SKM-1 treated with dmso at 0.1 percent for 144 hours (cell line): ENCODE measurements at regions not wholly inside any gene's neighbourhood (a gene's known extent, or its start where the extent isn't known, plus 50 kb on each side); places are given as distances from the start of the nearest gene placed in this dataset.
"Not testable (repeated sequence)": the region's sequence is repeated elsewhere in the genome, so short reads cannot be mapped to it uniquely, and the experiment has no call there.

Experiments used
- DNase-seq: peaks from one replicate; lab custom pipeline; 2025; ENCODE audit not compliant: unreplicated experiment; lab: John Stamatoyannopoulos, UW

- not testable (repeated sequence) for DNase-seq
Measured at GRCh38 chrX:40788698-40789097, 53.4 kb upstream of the MED14 start.

GRCh38 chrX:40792433-40792832 is 57.1 kb upstream of the MED14 start:
- DNase-seq = no peak

- not testable (repeated sequence) for DNase-seq
Measured at GRCh38 chrX:40794829-40795130, 59.4 kb upstream of the MED14 start.

GRCh38 chrX:40799745-40800144 is 64.4 kb upstream of the MED14 start:
- not testable (repeated sequence) for DNase-seq

- DNase-seq = no peak
Measured at GRCh38 chrX:40805404-40805803, 70.1 kb upstream of the MED14 start.

GRCh38 chrX:40806513-40807220 is 71.3 kb upstream of the MED14 start:
- DNase-seq = no peak

GRCh38 chrX:40807384-40807783 is 72.0 kb upstream of the MED14 start:
- no peak for DNase-seq

GRCh38 chrX:40808203-40808602 is 72.9 kb upstream of the MED14 start:
- DNase-seq = no peak

- no peak for DNase-seq
Measured at GRCh38 chrX:40809210-40809609, 73.9 kb upstream of the MED14 start.

- DNase-seq = not testable (repeated sequence)
Measured at GRCh38 chrX:40815045-40815444, 79.7 kb upstream of the MED14 start.

- DNase-seq = no peak
Measured at GRCh38 chrX:40816906-40817305, 81.6 kb upstream of the MED14 start.

- DNase-seq = no peak
Measured at GRCh38 chrX:40818236-40818635, 82.9 kb upstream of the MED14 start.

GRCh38 chrX:40821780-40822179 is 86.4 kb upstream of the MED14 start:
- no peak for DNase-seq

- DNase-seq = no peak
Measured at GRCh38 chrX:40827331-40827730, 92.0 kb upstream of the MED14 start.

- DNase-seq = no peak
Measured at GRCh38 chrX:40831750-40832149, 96.4 kb upstream of the MED14 start.

GRCh38 chrX:40832723-40833122 is 97.4 kb upstream of the MED14 start:
- DNase-seq = no peak

GRCh38 chrX:40834225-40834624 is 98.9 kb upstream of the MED14 start:
- DNase-seq = no peak

GRCh38 chrX:40835526-40835925 is 100.2 kb upstream of the MED14 start:
- DNase-seq = no peak

GRCh38 chrX:40843643-40844042 is 108.3 kb upstream of the MED14 start:
- DNase-seq = no peak

- no peak for DNase-seq
Measured at GRCh38 chrX:40844471-40844870, 109.1 kb upstream of the MED14 start.

- DNase-seq = no peak
Measured at GRCh38 chrX:40845331-40845911, 110.1 kb upstream of the MED14 start.

- no peak for DNase-seq
Measured at GRCh38 chrX:40849906-40850823, 114.8 kb upstream of the MED14 start.
